CD4-positive, alpha-beta T cell treated with Interleukin-4 for 1 hour (primary cell): ENCODE measurements at regions not wholly inside any gene's neighbourhood (a gene's known extent, or its start where the extent isn't known, plus 50 kb on each side); places are given as distances from the start of the nearest gene placed in this dataset.

Experiments
- DNase-seq, 2 donors: peaks; one replicate each; pipeline ENCODE4 v3.0.0-alpha.2; 2020 to 2022

DNA sequence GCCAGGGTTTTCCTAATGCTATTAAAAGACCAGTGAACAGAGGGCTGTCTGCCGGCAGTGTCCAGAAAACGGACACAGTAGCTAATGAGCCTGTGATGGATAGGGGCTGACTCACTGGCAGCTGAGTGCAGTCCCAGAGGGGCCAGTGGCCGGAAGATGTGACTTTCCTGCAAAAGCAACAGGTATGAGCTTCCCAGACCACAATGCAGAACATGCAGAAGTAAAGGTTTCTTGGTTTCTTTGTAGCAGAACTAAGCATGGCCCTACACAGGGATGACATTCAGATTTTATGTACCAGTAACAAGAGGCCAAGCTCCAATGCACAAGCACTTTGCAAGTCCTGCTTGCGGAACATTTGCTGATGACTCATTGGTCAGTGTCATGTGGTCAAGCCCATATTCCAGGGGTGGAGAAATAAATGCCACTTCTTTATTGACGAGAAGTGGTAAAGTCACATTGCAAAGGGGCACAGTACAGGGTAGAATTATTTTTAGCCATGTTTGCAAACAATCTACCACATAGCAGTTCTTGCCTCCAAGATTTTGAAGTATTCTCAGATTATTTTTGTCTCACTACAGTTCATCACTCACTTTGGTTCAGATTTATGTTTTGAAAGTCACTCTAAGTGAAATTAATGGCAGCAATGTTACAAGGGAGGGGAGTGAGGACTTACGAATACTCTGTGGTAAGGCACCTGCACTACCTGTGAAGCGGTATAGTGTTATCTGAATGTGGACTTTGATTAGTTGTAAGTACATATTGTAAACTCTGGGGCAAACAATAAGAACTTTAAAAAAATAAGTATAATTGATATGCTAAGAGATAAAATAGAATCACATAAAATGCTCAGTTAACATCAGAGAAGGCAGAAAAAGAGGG lies 263.3 kb downstream of the ABHD5 start:
- no peak for DNase-seq

DNA sequence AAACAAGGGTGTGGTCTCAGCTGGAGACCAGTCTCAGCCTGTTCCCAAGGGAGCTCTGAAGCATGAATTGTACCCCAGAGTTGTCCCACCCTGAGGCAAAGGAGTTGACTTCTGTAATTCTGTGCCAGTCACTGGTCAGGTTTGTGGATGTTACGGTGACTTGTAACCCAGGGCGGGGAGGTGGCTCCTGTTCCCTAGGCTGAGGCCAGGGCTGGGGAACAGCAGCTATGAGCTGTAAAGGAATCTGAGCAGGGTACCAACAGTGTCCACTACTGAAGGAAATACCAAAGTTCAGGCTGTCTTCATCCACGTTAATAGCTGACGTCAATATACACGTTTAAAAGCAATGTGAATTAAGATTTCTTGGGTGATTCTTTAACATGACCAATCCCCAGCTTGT lies 266.2 kb downstream of the ABHD5 start:
- DNase-seq = no peak

DNA sequence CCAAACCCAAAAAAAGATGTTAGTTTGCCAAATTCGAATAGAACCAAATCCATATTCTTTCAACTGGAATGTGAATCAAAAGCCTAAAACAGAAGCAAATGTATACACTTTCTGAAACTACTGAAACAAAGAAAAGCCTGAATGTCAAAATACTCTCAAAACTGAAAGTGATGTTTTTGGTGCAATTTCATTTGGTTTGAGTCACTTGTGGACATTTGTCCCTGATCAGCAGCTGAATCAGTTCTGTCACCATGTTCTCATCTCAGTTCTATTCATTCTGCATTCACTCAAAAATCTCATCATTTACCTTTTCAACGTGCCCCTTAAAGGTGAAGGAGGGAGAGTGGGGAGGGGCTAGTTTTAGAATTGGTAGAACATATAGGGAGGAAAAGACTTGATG lies 266.8 kb downstream of the ABHD5 start:
- DNase-seq = no peak

DNA sequence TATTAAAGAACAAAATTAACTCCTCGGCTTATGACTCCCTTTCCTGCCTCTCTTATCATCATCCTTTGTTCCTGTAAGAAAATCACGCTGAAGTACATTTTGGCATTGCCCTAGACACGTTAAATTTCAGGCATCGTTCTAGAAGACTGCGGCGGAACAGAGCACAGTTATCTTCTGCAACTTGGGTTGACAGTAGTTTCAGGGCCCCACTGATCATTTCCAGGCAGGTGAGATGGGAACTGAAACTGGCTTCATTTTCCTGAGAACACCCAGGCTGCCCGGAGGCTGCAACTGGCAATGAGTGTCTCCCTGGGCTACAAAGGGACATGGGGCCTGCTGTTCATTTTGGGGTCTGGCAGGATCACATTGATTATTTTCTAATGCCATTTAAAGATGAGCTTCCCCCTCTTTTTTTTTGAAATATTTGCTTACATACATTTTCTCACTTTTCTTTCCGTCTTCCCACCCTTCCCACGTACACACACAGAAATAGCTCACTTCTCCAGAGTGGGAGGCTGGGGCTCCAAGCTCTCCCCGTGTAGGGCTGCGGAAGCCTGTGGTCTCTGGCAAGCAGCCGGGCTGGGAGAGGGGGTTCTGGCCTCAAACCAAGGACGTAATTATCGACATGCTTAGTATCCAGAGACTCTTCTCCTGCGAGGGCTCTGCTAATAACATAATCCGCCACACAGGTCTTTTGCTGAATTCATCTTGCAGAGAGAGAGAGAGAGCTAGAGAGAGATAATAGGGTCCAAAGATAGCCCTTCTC lies 267.4 kb downstream of the ABHD5 start:
- no peak for DNase-seq

DNA sequence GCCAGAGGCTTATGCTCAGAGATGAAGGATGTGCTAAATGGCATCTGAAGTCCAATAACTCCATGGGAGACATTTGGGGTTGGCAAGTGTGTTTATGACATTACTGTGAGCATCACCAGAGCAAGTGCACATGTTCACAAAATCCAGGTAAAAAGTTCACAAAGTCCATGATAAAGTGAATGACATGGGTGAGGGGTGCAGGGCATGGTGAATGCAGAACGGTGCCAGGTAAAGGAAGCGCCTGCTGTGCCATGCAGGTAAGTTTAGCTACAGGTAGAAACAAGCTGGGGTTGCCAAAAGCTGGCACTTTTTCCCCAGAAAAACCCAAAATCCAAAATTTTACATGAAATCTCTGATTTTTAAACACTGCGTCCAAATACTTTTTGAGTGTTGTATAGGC lies 268.2 kb downstream of the ABHD5 start:
- DNase-seq = no peak

DNA sequence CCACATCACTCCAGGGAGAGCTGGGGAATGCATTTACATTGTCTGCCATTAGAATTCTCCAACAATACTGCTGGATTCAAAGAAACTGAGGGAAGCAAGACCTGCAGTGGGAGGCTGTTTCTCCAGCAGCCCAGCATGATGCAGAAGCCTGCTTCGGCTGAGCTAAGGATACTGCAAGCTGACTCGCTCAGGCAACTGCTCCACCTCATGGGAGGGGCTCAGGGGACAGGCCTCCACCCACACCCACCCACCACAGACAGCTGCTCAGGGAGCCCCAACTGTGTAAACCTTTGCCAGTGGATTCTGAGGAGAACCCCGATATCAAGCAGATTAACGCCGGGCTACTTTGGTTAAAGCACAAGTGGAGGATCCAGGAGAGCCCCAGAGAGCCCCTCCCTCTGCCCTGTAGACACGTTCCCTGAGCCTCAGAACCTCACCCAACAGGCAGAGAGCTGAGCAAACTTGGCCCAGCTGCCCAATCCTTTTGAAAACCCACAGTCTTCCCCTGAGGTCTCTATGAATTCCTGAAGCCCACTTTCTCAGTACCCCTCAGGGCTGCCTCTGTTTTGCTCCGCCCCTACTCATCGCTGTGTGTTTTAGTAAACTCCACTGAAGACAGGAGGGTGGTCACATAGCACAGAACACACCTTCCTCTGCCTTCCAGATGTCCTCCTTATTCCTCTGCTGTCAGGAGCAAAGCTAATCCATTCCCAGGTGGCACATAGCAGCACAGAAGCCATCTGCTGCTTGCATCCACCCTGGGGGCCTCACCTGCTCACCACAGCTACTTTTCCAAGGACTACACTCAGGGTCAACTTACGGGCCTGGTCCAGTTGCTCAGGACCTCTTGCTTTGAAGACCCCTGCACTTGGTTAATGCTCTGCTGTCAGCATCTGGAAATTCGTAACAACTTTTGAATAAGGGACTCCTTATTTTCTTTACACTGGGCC lies 269.0 kb downstream of the ABHD5 start:
- DNase-seq = no peak

DNA sequence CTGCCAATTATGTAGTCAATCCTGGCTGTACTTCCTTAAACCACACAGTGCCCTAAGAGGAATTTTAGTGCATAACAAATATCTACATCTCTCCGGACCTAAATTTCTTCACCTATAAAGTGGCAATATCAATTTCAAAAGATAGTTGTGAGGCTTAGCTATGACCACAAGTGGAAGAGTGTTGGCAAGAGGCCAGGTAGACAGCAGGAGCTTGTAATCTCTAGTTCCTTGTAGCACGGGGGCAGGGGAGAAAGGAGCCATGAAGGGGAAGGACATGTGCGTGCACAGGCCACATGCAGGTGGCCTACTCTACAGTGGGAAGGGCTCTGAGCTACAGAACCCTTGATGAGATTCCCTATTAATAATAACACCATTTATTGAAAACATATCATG lies 269.7 kb downstream of the ABHD5 start:
- no peak for DNase-seq

DNA sequence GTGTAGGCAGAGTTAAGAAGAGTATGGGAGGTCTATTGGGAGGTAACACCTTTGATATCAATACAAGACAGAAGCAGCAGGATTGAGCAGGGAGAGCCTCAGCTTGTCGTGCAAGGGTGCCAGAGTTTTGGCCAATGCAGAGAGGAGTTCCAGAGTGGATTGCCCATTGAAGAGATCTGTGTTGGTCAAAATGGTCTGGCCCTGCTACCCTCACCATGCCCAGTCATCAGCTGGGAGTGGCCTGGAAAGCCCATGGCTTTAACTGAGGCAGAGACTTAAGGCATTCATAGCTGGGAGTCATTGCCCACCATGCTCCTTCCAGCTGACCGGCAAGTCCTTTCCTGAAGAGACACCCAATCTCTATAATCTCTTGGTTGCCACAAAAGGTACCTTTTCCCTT lies 271.3 kb downstream of the ABHD5 start:
- DNase-seq = no peak

DNA sequence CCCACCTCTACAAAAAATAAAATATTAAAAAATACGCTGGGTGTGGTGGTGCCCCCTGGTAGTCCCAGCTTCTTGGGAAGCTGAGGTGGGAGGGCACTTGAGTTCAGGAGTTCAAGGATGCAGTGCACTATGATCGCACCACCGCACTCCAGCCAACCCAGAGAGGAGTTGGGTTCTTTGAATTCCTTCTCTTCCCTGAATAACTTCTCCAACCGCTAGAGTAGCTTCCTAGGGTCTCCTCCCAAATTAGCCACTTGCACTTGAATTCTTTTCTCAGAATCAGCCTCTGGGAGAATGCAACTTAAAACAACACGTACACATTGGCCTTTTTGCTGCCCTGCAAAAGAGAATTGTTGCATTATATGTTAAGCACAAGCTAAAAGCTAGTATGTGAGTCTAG lies 272.5 kb downstream of the ABHD5 start:
- DNase-seq = no peak

DNA sequence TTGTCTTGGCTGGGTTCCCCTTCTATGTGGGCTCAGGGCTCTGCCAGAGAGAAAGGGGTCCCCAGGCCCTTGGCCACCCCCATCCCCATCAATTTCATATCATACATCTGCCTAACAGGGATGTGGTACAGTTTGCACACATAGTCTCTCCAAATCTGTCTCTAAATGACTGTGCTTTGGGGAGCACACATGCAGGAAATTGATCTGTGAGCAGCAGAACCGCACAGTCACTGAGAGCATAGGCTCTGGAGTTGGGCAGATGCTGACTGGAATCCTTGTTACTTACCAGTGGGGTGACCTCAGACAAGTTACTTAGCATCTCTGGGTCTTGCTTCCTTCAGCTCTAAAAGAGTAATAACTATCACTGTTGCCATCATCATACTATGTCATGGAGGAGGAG lies 273.9 kb downstream of the ABHD5 start:
- no peak for DNase-seq

DNA sequence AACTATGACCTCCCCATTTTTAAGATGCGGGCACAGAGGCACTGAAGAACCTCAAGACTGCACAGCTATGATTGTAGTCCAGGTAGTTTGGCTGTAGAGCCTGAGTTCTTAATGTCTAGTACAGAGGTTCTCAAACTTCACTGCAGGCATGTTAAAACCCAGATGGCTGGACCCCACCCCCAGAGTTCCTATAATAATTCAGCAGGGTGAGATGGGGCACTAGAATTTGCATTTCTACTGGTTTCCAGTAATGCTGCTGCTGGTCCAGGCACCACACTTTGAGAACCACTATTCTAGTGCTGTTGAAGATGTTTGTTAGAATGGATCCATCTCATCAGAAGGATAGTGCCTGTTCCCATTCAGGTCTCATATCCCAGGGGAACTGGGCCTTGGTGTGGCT lies 274.9 kb downstream of the ABHD5 start:
- DNase-seq = no peak

DNA sequence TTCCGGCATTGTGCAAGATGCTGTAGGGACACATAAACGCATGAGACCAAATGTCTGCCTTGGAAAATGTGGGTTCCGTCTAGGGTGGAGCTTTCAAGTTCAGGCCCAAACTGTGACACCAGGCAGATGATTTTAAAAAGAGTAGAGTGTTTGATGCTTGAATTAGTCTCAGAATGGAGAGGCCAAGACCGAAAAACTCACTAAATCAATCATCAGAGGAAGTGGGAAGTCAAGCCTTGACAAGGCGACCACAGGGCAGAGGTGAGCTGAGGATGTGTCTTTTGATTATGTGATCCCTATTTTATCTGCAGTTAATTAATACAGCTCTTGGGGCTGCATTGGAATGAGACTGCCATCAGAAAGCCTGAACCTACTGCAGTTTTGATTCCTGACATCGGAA lies 275.4 kb downstream of the ABHD5 start:
- DNase-seq = no peak

DNA sequence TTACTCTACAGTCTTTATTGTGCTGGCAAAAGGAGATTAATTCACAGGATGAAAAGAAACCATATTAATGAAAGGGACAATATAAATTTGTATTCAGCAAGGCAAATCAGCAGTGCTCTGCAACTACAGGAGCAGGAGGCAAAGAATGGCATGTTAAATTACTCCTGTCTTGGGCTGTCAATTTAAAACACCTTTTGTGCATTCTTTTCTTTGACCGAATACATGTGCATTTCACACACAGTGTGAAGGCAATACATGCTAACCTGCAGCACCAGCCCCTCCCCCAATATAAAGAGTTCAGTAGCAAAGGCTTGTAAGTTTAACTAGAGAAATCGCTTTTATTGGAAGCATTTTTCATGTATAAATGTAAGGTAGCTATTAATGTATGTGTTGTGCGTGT lies 275.2 kb upstream of the TOPAZ1 start:
- DNase-seq = no peak

DNA sequence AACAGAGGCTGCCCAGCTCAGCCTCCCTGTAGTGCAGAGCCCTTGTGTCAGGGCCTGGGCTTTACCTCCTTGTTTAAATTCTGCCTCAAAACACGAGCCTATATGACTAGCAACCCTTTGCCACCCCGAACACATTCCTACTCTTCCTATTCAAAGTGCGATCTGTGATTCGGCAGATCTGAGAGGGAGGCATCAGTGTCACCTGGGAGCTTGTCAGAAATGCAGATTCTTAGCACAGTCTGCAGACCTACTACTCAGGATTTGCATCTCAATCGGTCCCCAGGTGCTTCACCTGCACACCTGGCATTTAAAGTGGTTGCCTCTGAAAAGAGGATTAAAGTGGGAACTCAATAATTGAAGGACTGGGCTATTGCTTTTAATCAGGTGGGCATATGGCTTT lies 273.2 kb upstream of the TOPAZ1 start:
- DNase-seq = no peak

DNA sequence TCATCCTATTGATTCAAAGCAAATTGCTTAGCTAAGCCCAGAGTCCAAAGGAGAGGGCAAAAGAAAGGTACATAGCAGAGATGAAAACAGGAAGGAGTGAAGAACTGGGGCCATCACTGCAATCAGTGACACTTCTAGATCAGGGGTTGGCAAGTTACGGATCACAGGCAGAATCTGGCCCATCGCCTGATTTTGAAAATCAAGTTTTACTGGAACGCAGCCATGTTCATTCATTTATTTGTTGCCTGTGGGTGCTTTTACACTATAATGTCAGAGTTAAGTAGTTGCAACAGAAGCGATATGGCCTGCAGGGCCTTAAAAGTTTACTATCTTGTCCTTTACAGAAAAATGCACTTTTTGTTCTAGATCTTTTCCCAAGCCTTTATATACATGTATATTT lies 271.7 kb upstream of the TOPAZ1 start:
- no peak for DNase-seq

DNA sequence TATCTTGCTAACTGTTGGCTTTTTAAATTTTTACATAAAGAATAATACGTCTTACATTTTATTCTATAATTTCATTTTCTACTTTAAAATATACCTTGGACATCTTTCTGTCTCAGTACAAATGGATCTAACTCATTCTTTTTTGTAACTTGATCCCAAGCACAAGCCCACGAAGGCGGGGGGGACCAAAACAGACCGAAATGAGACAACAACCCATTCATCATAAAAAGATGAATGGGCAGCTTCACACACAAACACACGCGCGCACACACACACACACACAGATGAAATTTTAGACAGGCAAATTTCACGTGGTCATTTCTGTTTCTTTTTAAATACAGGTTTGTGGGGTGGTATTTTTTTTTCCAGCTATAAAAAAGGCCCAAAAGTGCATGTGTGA lies 271.3 kb upstream of the TOPAZ1 start:
- no peak for DNase-seq

DNA sequence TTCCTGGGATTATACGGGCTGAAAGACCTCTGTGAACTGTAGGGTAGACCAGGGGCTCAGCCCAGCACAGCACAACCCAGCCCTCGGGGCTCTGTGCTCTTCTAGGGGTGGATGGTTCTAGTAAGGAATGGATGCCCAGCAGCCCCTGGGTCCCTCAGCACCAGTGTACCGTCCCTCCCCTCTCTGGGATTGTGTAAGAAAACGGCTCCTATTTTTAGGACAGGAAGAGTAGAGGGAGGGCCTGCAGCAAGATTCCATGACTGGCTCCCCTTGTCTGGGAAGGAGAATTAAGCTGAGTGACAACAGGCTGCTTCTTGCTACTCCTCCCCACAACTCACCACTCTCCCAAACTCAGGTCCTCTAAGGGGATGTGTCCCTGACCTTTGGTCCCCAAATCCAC lies 270.8 kb upstream of the TOPAZ1 start:
- no peak for DNase-seq

DNA sequence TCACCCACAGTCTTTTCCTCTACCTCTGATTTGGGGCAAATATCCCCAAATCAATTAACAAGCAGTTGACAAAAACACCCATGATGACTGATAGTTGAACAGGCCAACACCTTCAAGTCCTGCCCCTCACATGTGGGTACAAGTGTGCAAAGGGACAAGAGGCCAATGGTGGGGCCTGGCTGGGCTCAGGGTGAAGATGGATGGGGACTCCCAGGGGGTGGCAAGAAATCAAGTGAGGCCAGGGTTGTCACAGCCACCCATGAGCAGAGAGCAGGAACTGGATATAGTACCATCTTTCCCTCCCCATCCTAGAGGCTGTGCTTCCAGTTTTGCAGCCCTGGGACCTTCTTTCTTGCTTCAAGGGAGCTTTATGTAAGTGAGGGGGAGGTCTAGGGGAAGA lies 270.2 kb upstream of the TOPAZ1 start:
- no peak for DNase-seq

DNA sequence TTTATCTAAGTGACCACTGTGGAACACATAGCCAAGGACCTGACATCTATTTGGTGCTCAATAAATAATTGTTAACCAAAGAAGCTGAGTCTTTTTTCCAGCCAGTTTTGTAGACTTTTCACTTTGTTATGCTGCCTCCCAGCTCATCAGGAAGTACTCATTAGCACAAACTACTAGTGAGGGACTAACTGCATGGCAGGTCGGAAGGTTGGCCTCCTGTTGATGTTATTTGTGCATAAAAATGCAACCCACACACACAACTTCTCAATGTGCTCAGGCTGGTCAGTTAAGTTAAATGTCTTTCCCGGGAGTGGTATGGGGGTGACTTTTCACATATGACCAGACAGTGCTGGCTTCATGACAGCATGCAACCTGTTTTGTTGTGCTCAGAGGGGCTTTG lies 263.0 kb upstream of the TOPAZ1 start:
- no peak for DNase-seq

DNA sequence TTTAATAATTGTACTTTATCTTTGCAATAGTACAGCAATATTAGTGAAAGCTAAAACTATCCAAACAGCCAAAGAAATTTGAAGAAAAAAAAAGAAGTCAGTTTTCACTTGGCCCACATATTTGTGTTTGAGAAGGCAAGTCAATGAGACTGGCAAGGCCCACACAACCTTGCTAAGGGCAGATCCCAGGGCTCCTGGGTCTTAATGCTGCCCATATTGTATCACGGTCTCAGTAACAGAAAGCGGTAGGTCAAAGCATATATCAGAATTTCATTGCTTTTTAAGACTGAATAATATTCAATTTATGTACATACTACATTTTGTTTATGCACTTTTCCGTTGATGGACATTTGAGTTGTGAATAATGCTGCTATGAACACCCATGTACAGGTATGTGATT lies 262.0 kb upstream of the TOPAZ1 start:
- DNase-seq = no peak

DNA sequence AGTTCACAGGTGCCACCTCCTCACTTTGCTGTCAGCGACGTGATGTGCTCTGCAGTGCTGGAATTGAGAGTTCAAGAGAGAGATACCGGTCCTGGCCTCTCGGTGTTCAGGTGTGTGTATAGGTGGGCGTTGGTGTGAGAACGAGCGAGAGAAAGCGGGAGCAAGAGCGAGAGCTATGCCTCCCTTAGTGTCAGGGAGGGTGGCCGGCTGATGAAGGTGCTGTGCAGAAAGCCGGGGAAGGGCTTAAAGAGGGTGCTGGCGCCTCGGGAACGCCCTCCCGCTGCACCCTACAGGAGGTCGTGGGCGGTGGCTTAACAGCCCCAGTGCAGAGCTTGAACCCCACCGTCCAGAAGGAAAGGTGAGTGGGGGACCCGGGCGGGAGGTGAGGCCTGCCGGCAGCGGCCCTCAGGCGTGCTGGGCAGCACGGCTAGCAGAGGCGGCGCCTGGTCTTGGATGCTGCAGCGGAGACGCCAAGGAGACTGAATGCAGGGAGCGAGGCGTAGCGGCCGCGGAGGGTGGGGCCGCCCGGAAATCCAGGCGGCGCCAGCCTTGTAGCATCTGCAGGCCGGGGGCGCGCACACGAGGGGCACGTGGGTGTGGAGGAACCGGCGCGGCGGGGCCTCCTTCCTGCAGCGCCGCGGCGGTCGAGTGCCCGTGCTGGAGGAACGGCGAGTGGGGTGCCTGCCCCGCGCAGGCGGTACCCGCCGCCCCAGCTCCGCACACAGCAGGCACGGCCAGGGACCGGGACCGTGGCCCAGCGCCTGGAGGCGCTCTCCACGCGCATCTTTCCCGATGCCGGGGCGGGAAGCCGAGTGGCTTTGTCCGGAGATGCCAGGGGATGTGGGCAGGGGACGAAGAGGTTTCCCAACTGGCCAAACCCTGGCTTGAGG lies 246.8 kb upstream of the TOPAZ1 start:
- DNase-seq = no peak
